H1 (cell line): ENCODE measurements at regions not wholly inside any gene's neighbourhood (a gene's known extent, or its start where the extent isn't known, plus 50 kb on each side); places are given as distances from the start of the nearest gene placed in this dataset.

Experiments
- CTCF ChIA-PET: fragments of 300-600 bp; sonication (Branson Sonifier 250); formaldehyde crosslinking; loops from one replicate; lab custom pipeline; 2021; ENCODE audit not compliant: partially characterized antibody; lab: Charles Lee
- POLR2A ChIA-PET: fragments of 300-600 bp; sonication (Branson Sonifier 250); formaldehyde crosslinking; loops from one replicate; lab custom pipeline; 2021; ENCODE audit warnings: inconsistent platforms; ENCODE audit not compliant: partially characterized antibody; lab: Charles Lee
- DNase-seq, 2 experiments: peaks; one replicate each; pipeline versions ENCODE4 v3.0.0 to v3.0.0-alpha.2; 2010 to 2022; ENCODE audit warnings: low spot score in 2 of 2, low read depth in 1 of 2, mixed read lengths in 1 of 2
- FAIRE-seq: peaks from 2 replicates; lab custom pipeline; 2011; peaks lifted over from hg19 to GRCh38; lab: Jason Lieb, UNC
- H2AFZ ChIP-seq: 2 replicates; pipeline ENCODE4 v1.8.1; 2012; ENCODE audit warnings: low read length, inconsistent platforms
- H2AK5ac ChIP-seq: 2 replicates; pipeline ENCODE4 v1.6.1; 2013; ENCODE audit warnings: low read depth, low read length
- H2BK120ac ChIP-seq: replicated peaks from 2 replicates; pipeline ENCODE3; 2013; ENCODE audit warnings: low read depth, low read length, inconsistent platforms
- H2BK12ac ChIP-seq: 2 replicates; pipeline ENCODE4 v1.6.1; 2013; ENCODE audit warnings: low read depth, low read length
- H2BK15ac ChIP-seq: 2 replicates; pipeline ENCODE4 v1.6.1; 2013; ENCODE audit warnings: low read length
- H2BK20ac ChIP-seq: 2 replicates; pipeline ENCODE4 v1.6.1; 2013; ENCODE audit warnings: low read length
- H2BK5ac ChIP-seq: 2 replicates; pipeline ENCODE4 v1.6.1; 2013; ENCODE audit warnings: low read depth, low read length
- H3K14ac ChIP-seq: 2 replicates; pipeline ENCODE4 v1.6.1; 2013; ENCODE audit warnings: inconsistent platforms; ENCODE audit not compliant: insufficient read length
- H3K18ac ChIP-seq: 2 replicates; pipeline ENCODE4 v1.6.1; 2013; ENCODE audit warnings: low read length; ENCODE audit errors: extremely low read depth
- H3K23ac ChIP-seq: 2 replicates; pipeline ENCODE4 v1.6.1; 2013; ENCODE audit warnings: inconsistent platforms; ENCODE audit not compliant: insufficient read length
- H3K23me2 ChIP-seq: 2 replicates; pipeline ENCODE4 v1.6.1; 2013; ENCODE audit warnings: low read depth, low read length
- H3K27ac ChIP-seq: 2 replicates; pipeline ENCODE4 v1.6.1; 2011; ENCODE audit warnings: low read depth, low read length, inconsistent platforms
- H3K27me3 ChIP-seq, 4 experiments: replicated peaks in 1 of 4; 1 replicate in 1 of 4; 2 replicates in 3 of 4; pipeline versions ENCODE4 v1.6.1 to v1.8.1; 2011 to 2013; ENCODE audit warnings: low read length in 3 of 4, mild to moderate bottlenecking in 3 of 4, inconsistent platforms in 2 of 4, mixed read lengths in 2 of 4, moderate library complexity in 1 of 4; ENCODE audit not compliant: control insufficient read depth in 3 of 4, insufficient read depth in 3 of 4; ENCODE audit errors: extremely low read depth in 1 of 4
- H3K36me3 ChIP-seq, 4 experiments: 2 replicates each; pipeline versions ENCODE4 v1.6.1 to v1.8.1; 2011 to 2013; ENCODE audit warnings: mild to moderate bottlenecking in 4 of 4, low read length in 3 of 4, moderate library complexity in 2 of 4, control low read depth in 1 of 4, inconsistent platforms in 1 of 4; ENCODE audit not compliant: insufficient read depth in 4 of 4, control insufficient read depth in 2 of 4
- H3K4ac ChIP-seq: replicated peaks from 2 replicates; pipeline ENCODE3; 2013; ENCODE audit warnings: low read length, low read depth, mixed read lengths, inconsistent platforms; ENCODE audit not compliant: insufficient read length
- H3K4me1 ChIP-seq, 4 experiments: replicated peaks in 1 of 4; 1 replicate in 1 of 4; 2 replicates in 3 of 4; pipeline versions ENCODE4 v1.6.1 to v1.8.1; 2011 to 2013; ENCODE audit warnings: low read length in 3 of 4, inconsistent platforms in 2 of 4, mixed read lengths in 1 of 4; ENCODE audit not compliant: insufficient read depth in 4 of 4, control insufficient read depth in 3 of 4
- H3K4me2 ChIP-seq, 2 experiments: 2 replicates each; pipeline versions ENCODE4 v1.6.1 to v1.8.1; 2011 to 2013; ENCODE audit warnings: low read depth in 2 of 2, low read length in 2 of 2, control low read depth in 1 of 2, inconsistent platforms in 1 of 2, mild to moderate bottlenecking in 1 of 2; ENCODE audit not compliant: insufficient read depth in 1 of 2
- H3K4me3 ChIP-seq, 4 experiments: fragments of 200-600, 300-600 bp in 1 of 4; sonication (generic), shearing (Covaris generic), sonication (Bioruptor Twin) in 1 of 4; 2 replicates each; pipeline versions ENCODE4 v1.5.1 to v1.8.1; 2011 to 2016; ENCODE audit warnings: low read length in 4 of 4, low read depth in 3 of 4, control low read depth in 2 of 4, inconsistent platforms in 2 of 4, mild to moderate bottlenecking in 2 of 4, mixed read lengths in 1 of 4, moderate library complexity in 1 of 4; ENCODE audit not compliant: insufficient read depth in 2 of 4; ENCODE audit errors: extremely low read depth in 1 of 4
- H3K56ac ChIP-seq: replicated peaks from 2 replicates; pipeline ENCODE3; 2013; ENCODE audit warnings: low read depth, mild to moderate bottlenecking, mixed read lengths, low read length, inconsistent platforms; ENCODE audit not compliant: insufficient read length
- H3K79me1 ChIP-seq: 2 replicates; pipeline ENCODE4 v1.6.1; 2013; ENCODE audit warnings: low read depth, low read length, control low read depth
- H3K79me2 ChIP-seq, 2 experiments: 2 replicates each; pipeline versions ENCODE4 v1.6.1 to v1.8.1; 2012 to 2013; ENCODE audit warnings: low read length in 2 of 2, mild to moderate bottlenecking in 2 of 2, inconsistent platforms in 1 of 2; ENCODE audit not compliant: insufficient read depth in 2 of 2, control insufficient read depth in 1 of 2
- H3K9ac ChIP-seq, 4 experiments: replicated peaks in 1 of 4; 1 replicate in 1 of 4; 2 replicates in 3 of 4; pipeline versions ENCODE4 v1.6.1 to v1.8.1; 2011 to 2013; ENCODE audit warnings: low read depth in 3 of 4, low read length in 3 of 4, control low read depth in 2 of 4, mild to moderate bottlenecking in 2 of 4, moderate library complexity in 2 of 4, inconsistent platforms in 1 of 4; ENCODE audit errors: extremely low read depth in 1 of 4
- H3K9me3 ChIP-seq, 2 experiments: 2 replicates each; pipeline versions ENCODE4 v1.6.1 to v1.8.1; 2012 to 2013; ENCODE audit warnings: mild to moderate bottlenecking in 2 of 2, moderate library complexity in 2 of 2, control low read depth in 1 of 2, inconsistent platforms in 1 of 2, low read depth in 1 of 2, low read length in 1 of 2, mixed read lengths in 1 of 2; ENCODE audit not compliant: insufficient read depth in 2 of 2
- H4K20me1 ChIP-seq, 2 experiments: replicated peaks in 1 of 2; 2 replicates each; pipeline versions ENCODE3 to v1.8.1; 2011 to 2013; ENCODE audit warnings: inconsistent platforms in 2 of 2, low read length in 2 of 2, mild to moderate bottlenecking in 1 of 2; ENCODE audit not compliant: insufficient read depth in 2 of 2, control insufficient read depth in 1 of 2
- H4K5ac ChIP-seq: 2 replicates; pipeline ENCODE4 v1.6.1; 2013; ENCODE audit warnings: low read length, low read depth, mixed read lengths, inconsistent platforms; ENCODE audit not compliant: insufficient read length
- H4K8ac ChIP-seq: 2 replicates; pipeline ENCODE4 v1.8.0; 2013; ENCODE audit warnings: mild to moderate bottlenecking, moderate library complexity, low read length, inconsistent platforms; ENCODE audit not compliant: insufficient read depth; ENCODE audit errors: extremely low read depth
- H4K91ac ChIP-seq: replicated peaks from 2 replicates; pipeline ENCODE3; 2013; ENCODE audit warnings: low read length, mixed read lengths, inconsistent platforms; ENCODE audit not compliant: insufficient read length
- BACH1 ChIP-seq: IDR thresholded peaks from 2 replicates; pipeline ENCODE4 v1.6.1; 2012; ENCODE audit warnings: low read length, improper control_type of control experiment
- BRCA1 ChIP-seq: IDR thresholded peaks from 2 replicates; pipeline ENCODE4 v1.6.1; 2012; ENCODE audit warnings: low read depth, low read length, improper control_type of control experiment
- CHD1 ChIP-seq: IDR thresholded peaks from 2 replicates; pipeline ENCODE4 v1.6.1; 2012; ENCODE audit warnings: low read depth, low read length, improper control_type of control experiment
- CTBP2 ChIP-seq: IDR thresholded peaks from 2 replicates; pipeline ENCODE4 v1.7.0; 2011; ENCODE audit warnings: borderline replicate concordance, mild to moderate bottlenecking, moderate library complexity, mixed read lengths, low read length; ENCODE audit not compliant: insufficient read depth, insufficient read length
- GABPA ChIP-seq: IDR thresholded peaks from 2 replicates; pipeline ENCODE4 v1.6.1; 2011; ENCODE audit warnings: mild to moderate bottlenecking, low read length, moderate library complexity, borderline replicate concordance; ENCODE audit not compliant: insufficient read depth
- HDAC6 ChIP-seq: IDR thresholded peaks from one replicate; pipeline ENCODE4 v1.7.1; 2012; ENCODE audit warnings: low read depth, mild to moderate bottlenecking, inconsistent platforms, low read length, moderate library complexity
- JUN ChIP-seq: IDR thresholded peaks from 2 replicates; pipeline ENCODE4 v1.6.1; 2011; ENCODE audit warnings: low read depth, mild to moderate bottlenecking, improper control_type of control experiment, low read length
- KDM4A ChIP-seq: IDR thresholded peaks from one replicate; pipeline ENCODE4 v1.7.1; 2012; ENCODE audit warnings: low read depth, mild to moderate bottlenecking, moderate library complexity, low read length, inconsistent platforms; ENCODE audit not compliant: severe bottlenecking
- MAX ChIP-seq: IDR thresholded peaks from 2 replicates; pipeline ENCODE4 v1.6.1; 2012; ENCODE audit warnings: inconsistent platforms
- PHF8 ChIP-seq: fragments of 200-600 bp; sonication (generic); conservative IDR thresholded peaks from 2 replicates; pipeline ENCODE4 v1.7.1; 2012; ENCODE audit warnings: low read depth, mild to moderate bottlenecking, inconsistent platforms, low read length, moderate library complexity
- RXRA ChIP-seq: IDR thresholded peaks from 2 replicates; pipeline ENCODE4 v1.6.1; 2011; ENCODE audit warnings: low read depth, mild to moderate bottlenecking, low read length, moderate library complexity; ENCODE audit not compliant: insufficient read depth
- SIX5 ChIP-seq: IDR thresholded peaks from 2 replicates; pipeline ENCODE4 v1.6.1; 2011; ENCODE audit warnings: mild to moderate bottlenecking, low read depth, low read length
- SP1 ChIP-seq: IDR thresholded peaks from 2 replicates; pipeline ENCODE4 v1.6.1; 2011; ENCODE audit warnings: low read depth, low read length
- SP2 ChIP-seq: IDR thresholded peaks from 2 replicates; pipeline ENCODE4 v1.6.1; 2012; ENCODE audit warnings: mild to moderate bottlenecking, low read length, inconsistent platforms
- TEAD4 ChIP-seq: IDR thresholded peaks from 2 replicates; pipeline ENCODE4 v1.6.1; 2012; ENCODE audit warnings: low read depth, low read length, inconsistent platforms, mixed read lengths
- WGBS, 2 experiments: shearing (Covaris generic) in 1 of 2; methylation state at CpG; one replicate each; pipeline versions ENCODE4 v1.1.6 to v1.1.7; 2013 to 2015; ENCODE audit warnings: low lambda C conversion rate in 2 of 2, mixed read lengths in 2 of 2, inconsistent platforms in 1 of 2, low coverage in 1 of 2, missing lambda C conversion rate in 1 of 2; ENCODE audit not compliant: insufficient replicate concordance in 2 of 2, insufficient coverage in 1 of 2, insufficient read length in 1 of 2; ENCODE audit errors: extremely low coverage in 1 of 2, missing lambda C conversion rate in 1 of 2; 5-methylcytosine and 5-hydroxymethylcytosine counted together

- Histone ChIP-seq H3K4me1 (no peaks in the 10 kb centered on the region), H2BK15ac (no peak overlapping the region), H2BK20ac (no peak overlapping the region), H3K14ac (no peak overlapping the region), H2BK120ac (no peak overlapping the region), H2AFZ (no peak overlapping the region), H4K8ac (no peak overlapping the region), H3K36me3 (no peaks in the 10 kb centered on the region), H4K91ac (no peak overlapping the region), H4K20me1 (peaks cover 0 to 4% of the 10 kb centered on the region in 2 experiments), H3K27me3 (no peaks in the 10 kb centered on the region), H3K9ac (no peak overlapping the region), H3K23me2 (no peaks in the 10 kb centered on the region; the same call in 1 of the 2 replicates), H3K79me1 (no peaks in the 10 kb centered on the region), H3K79me2 (no peaks in the 10 kb centered on the region; a peak in 1 of 4 replicates)
- FAIRE-seq, result no peak
- whole genome bisulfite sequencing, 2 experiments, result 89% methylated on average over 9 of the region's 9 CpGs; no CpG with 5 or more reads in 1 of the 2 experiments
- POLR2A ChIA-PET, result no interaction called here
- no peak for TF ChIP-seq TEAD4
- TF ChIP-seq SP2, result no peak
- no peak for TF ChIP-seq CHD1
- no peak for TF ChIP-seq MAX
- no peak for TF ChIP-seq CTBP2
- no peak for TF ChIP-seq HDAC6
- TF ChIP-seq BACH1, result no peak
- no peak for TF ChIP-seq GABPA
- no peak for TF ChIP-seq KDM4A
- no peak for TF ChIP-seq SP1
- TF ChIP-seq PHF8, result no peak
- TF ChIP-seq RXRA, result no peak
- no peak for TF ChIP-seq SIX5
- no peak for TF ChIP-seq JUN
- no peak for TF ChIP-seq BRCA1
- TF ChIP-seq, all 59 proteins: peak for 0
- no peak overlapping the region for H3K27ac ChIP-seq
- H3K4me2 ChIP-seq, result no peak overlapping the region
- H4K5ac ChIP-seq, result no peak overlapping the region
- H3K4me3 ChIP-seq, result no peak overlapping the region
- no peaks in the 10 kb centered on the region for H3K9me3 ChIP-seq
- CTCF ChIA-PET, result interaction anchor here (0.9 kb wide), 1 partner anchor 411 kb away, joined by 3 read pairs; no protein-coding TSS in a partner anchor
- no peak overlapping the region for H3K23ac ChIP-seq
- DNase-seq, result no peak
- H2BK12ac ChIP-seq, result no peak overlapping the region
- no peak overlapping the region for H3K4ac ChIP-seq
- no peak overlapping the region for H2BK5ac ChIP-seq
- H2AK5ac ChIP-seq, result no peak overlapping the region
- no peak overlapping the region for H3K18ac ChIP-seq
- no peak overlapping the region for H3K56ac ChIP-seq
These were observed 230.0 kb downstream of the KLF13 start for GRCh38 chr15:31556494-31557150.
